B cell (primary cell): ENCODE measurements at regions not wholly inside any gene's neighbourhood (a gene's known extent, or its start where the extent isn't known, plus 50 kb on each side); places are given as distances from the start of the nearest gene placed in this dataset.

ENCODE experiments used
- EZH2 ChIP-seq: IDR thresholded peaks from 2 replicates; pipeline ENCODE4 v1.6.1; 2012; ENCODE audit warnings: borderline replicate concordance, low read depth, mild to moderate bottlenecking, moderate library complexity, low read length; ENCODE audit not compliant: insufficient read depth, poor library complexity, severe bottlenecking
- TF ChIP-seq, protein P1 (sequence below): fragments of 200-600 bp; IDR thresholded peaks from one replicate; pipeline ENCODE4 v1.8.0; 2022; ENCODE audit warnings: antibody characterized with exemption, mild to moderate bottlenecking

- TF ChIP-seq, protein P1, sequence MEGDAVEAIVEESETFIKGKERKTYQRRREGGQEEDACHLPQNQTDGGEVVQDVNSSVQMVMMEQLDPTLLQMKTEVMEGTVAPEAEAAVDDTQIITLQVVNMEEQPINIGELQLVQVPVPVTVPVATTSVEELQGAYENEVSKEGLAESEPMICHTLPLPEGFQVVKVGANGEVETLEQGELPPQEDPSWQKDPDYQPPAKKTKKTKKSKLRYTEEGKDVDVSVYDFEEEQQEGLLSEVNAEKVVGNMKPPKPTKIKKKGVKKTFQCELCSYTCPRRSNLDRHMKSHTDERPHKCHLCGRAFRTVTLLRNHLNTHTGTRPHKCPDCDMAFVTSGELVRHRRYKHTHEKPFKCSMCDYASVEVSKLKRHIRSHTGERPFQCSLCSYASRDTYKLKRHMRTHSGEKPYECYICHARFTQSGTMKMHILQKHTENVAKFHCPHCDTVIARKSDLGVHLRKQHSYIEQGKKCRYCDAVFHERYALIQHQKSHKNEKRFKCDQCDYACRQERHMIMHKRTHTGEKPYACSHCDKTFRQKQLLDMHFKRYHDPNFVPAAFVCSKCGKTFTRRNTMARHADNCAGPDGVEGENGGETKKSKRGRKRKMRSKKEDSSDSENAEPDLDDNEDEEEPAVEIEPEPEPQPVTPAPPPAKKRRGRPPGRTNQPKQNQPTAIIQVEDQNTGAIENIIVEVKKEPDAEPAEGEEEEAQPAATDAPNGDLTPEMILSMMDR = no peak
- no peak for TF ChIP-seq EZH2
Measured at GRCh38 chr7:84921154-84921553, 265.7 kb downstream of the SEMA3D start.
